ENCODE measurements at regions not wholly inside any gene's neighbourhood (a gene's known extent, or its start where the extent isn't known, plus 50 kb on each side); places are given as distances from the start of the nearest gene placed in this dataset.

DNA sequence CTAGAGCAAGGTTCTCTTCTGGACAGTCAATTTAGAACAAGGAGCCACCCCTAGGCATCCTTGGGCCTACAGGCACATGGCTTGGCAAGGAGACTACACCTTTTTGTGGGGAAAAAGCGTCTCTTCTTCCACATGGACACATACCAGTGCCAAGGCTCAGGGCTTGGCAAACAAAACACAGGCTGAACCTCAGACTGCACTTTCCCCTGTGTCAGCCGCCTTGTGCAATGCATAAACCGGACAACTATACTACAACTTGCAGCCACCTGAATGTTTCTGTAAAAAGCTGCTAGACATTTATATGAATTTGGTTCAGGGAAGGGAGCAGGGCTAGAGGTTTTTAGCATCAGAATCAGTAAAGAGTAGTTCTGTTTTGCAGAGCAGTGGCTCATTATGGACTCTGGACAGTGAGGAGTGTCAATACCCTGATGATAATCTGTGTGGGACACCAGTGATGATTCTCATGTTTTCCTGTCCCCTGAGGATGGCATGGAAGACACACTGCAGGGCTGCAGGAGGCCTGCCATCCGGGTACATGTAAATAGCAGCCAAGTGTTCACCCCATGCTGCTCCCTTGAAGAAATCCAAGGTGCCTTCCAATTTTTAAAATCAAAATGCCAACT is 118.9 kb downstream of the GATA3 start:
- TF ChIP-seq CREB1 (IDR thresholded peaks at IDR 0.05; ENCODE audit: low read depth) (no peak), FOXM1 (IDR thresholded peaks at IDR 0.05; ENCODE audit: borderline replicate concordance, low read depth) (no peak), YY1 (IDR thresholded peaks at IDR 0.05; ENCODE audit: low read depth) (no peak), TEAD4 (IDR thresholded peaks at IDR 0.05) (no peak), TCF12 (IDR thresholded peaks at IDR 0.05; ENCODE audit: low read depth) (no peak), RAD21 (IDR thresholded peaks at IDR 0.05; ENCODE audit: low read depth) (no peak), ZBTB7A (IDR thresholded peaks at IDR 0.05; ENCODE audit: low read depth) (no peak), CEBPB (IDR thresholded peaks at IDR 0.05) (no peak), NFIC (IDR thresholded peaks at IDR 0.05) (no peak), EP300 (IDR thresholded peaks at IDR 0.05; ENCODE audit: borderline replicate concordance) (no peak), EGR1 (IDR thresholded peaks at IDR 0.05) (no peak), TAF1 (IDR thresholded peaks at IDR 0.05; ENCODE audit: low read depth) (no peak)
- TF ChIP-seq, protein P1, sequence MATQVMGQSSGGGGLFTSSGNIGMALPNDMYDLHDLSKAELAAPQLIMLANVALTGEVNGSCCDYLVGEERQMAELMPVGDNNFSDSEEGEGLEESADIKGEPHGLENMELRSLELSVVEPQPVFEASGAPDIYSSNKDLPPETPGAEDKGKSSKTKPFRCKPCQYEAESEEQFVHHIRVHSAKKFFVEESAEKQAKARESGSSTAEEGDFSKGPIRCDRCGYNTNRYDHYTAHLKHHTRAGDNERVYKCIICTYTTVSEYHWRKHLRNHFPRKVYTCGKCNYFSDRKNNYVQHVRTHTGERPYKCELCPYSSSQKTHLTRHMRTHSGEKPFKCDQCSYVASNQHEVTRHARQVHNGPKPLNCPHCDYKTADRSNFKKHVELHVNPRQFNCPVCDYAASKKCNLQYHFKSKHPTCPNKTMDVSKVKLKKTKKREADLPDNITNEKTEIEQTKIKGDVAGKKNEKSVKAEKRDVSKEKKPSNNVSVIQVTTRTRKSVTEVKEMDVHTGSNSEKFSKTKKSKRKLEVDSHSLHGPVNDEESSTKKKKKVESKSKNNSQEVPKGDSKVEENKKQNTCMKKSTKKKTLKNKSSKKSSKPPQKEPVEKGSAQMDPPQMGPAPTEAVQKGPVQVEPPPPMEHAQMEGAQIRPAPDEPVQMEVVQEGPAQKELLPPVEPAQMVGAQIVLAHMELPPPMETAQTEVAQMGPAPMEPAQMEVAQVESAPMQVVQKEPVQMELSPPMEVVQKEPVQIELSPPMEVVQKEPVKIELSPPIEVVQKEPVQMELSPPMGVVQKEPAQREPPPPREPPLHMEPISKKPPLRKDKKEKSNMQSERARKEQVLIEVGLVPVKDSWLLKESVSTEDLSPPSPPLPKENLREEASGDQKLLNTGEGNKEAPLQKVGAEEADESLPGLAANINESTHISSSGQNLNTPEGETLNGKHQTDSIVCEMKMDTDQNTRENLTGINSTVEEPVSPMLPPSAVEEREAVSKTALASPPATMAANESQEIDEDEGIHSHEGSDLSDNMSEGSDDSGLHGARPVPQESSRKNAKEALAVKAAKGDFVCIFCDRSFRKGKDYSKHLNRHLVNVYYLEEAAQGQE (IDR thresholded peaks at IDR 0.05; ENCODE audit: low read depth) = no peak
- TF ChIP-seq, protein P2, sequence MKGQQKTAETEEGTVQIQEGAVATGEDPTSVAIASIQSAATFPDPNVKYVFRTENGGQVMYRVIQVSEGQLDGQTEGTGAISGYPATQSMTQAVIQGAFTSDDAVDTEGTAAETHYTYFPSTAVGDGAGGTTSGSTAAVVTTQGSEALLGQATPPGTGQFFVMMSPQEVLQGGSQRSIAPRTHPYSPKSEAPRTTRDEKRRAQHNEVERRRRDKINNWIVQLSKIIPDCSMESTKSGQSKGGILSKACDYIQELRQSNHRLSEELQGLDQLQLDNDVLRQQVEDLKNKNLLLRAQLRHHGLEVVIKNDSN (IDR thresholded peaks at IDR 0.05) = no peak

DNA sequence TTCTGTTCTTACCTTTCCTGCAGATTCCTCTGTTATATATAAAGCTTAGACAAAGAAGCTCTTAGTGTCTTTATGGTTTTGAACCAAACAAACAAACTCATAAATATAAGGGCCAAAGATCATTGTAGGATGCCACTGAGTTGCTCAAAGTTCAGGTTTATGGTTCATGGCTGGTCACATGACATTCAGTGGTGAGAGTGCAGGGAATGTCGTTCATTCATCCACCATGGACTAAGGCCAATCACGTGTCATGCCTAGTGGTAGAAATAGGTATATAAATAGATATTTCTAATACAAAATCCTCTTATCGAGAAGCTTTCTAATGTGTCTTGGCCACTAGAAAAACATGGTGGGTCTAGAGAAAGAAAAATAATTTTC is 119.4 kb downstream of the GATA3 start:
- TF ChIP-seq NFIC (IDR thresholded peaks at IDR 0.05) (no peak), EGR1 (IDR thresholded peaks at IDR 0.05) (no peak), TCF12 (IDR thresholded peaks at IDR 0.05; ENCODE audit: low read depth) (no peak), CREB1 (IDR thresholded peaks at IDR 0.05; ENCODE audit: low read depth) (no peak), TAF1 (IDR thresholded peaks at IDR 0.05; ENCODE audit: low read depth) (no peak), TEAD4 (IDR thresholded peaks at IDR 0.05) (no peak), FOXM1 (IDR thresholded peaks at IDR 0.05; ENCODE audit: borderline replicate concordance, low read depth) (no peak), YY1 (IDR thresholded peaks at IDR 0.05; ENCODE audit: low read depth) (no peak), ZBTB7A (IDR thresholded peaks at IDR 0.05; ENCODE audit: low read depth) (no peak), CEBPB (IDR thresholded peaks at IDR 0.05) (no peak)
- TF ChIP-seq, protein P2 (IDR thresholded peaks at IDR 0.05) = no peak

DNA sequence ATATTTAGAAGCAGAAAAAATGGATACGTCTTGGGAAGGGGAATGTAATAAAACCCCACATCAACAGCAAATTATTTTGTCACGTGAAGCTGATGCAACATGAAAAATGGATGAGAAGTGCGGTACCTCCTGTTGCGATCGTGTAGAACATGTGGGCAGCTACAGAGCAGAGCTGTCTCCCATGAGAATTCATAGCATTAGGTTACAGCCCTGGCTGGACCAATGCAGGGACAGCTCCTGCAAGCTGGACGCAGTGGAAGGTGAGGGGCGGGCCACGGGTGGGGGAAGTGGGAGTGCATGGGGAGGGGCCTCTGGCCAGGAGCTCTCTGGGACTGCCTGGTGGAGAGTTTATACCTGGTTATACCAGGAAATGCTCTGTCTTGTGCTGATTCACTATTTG is 120.3 kb downstream of the GATA3 start:
- TF ChIP-seq, protein P1 (IDR thresholded peaks at IDR 0.05; ENCODE audit: low read depth) = no peak
- no peak for TF ChIP-seq YY1 (IDR thresholded peaks at IDR 0.05; ENCODE audit: low read depth)
- TF ChIP-seq, protein P2 (IDR thresholded peaks at IDR 0.05) = peak; percentile 32; the same call in 1 of the 2 replicates
- TF ChIP-seq, protein P3, sequence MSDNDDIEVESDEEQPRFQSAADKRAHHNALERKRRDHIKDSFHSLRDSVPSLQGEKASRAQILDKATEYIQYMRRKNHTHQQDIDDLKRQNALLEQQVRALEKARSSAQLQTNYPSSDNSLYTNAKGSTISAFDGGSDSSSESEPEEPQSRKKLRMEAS (IDR thresholded peaks at IDR 0.05) = peak; percentile 18; the same call in 1 of the 2 replicates

DNA sequence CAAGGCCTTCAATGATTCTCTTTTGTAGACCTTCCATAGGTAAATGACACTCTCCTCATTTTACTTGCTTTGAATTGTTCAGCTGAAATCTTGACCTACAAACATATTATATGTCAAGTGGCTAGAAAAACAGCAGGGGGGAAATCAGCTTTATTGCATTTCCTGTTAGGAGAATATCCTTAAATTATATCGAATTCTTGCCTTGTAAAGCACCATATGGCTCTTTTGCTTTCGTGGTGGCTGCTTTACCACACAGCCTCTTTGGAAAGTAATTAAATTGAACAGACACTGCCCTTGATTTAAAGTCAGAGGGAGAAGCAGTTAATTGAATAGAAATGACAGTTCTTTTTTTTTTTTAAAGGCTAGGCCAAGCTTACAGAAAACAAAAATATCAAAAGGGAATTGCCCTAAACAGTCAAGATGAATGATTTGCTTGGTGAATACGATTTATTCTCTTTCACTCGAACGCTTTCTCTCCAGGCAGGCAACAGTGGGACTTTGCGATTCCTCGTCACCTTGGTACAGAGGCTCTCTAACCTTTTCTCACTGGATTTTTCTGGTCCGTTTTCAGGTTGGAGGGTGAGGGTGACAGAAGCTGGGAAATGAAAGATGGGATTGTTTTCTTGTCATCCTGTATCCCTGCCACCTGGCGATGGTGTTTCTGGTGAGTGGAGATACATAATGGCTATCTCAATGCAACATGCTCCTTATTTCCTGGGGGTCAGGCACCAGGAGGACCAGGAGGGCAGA is 126.0 kb downstream of the GATA3 start:
- TF ChIP-seq FOXM1 (IDR thresholded peaks at IDR 0.05; ENCODE audit: borderline replicate concordance, low read depth) (no peak), TAF1 (IDR thresholded peaks at IDR 0.05; ENCODE audit: low read depth) (no peak), RAD21 (IDR thresholded peaks at IDR 0.05; ENCODE audit: low read depth) (no peak), YY1 (IDR thresholded peaks at IDR 0.05; ENCODE audit: low read depth) (no peak), EP300 (IDR thresholded peaks at IDR 0.05; ENCODE audit: borderline replicate concordance) (no peak)
- TF ChIP-seq, protein P2 (IDR thresholded peaks at IDR 0.05) = no peak

DNA sequence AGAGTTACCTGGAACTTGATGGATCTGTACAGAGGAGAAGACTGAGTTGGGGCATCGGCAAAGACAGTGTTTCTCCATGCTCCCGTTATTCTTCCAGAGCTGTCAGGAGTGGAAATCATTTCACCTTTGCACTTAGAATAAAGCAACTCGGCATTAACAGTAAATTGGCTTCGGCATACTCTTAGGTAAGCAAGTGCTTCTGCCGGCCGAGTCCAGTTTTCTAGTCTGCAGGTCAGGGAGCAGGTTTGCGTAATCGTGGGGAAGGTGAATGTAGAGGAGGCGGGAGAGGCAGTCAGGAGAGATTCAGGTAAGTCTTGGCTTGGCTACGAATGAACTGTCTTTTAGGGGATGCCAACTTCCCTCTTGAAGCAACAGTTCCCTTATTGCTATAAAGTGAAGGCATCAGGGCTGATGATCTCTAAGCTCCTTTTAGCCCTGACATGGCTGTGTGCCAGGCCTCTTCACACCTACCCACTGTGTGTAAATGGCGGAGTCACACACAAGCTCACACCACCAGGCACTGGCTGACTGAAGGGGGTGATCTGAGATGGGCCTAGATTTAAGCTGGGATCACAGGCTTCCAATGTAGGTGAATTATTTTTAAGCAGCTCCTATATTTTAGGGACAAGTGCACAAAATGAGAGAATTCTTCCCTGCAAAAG is 127.1 kb downstream of the GATA3 start:
- TF ChIP-seq RAD21 (IDR thresholded peaks at IDR 0.05; ENCODE audit: low read depth) = no peak
- no peak for TF ChIP-seq CREB1 (IDR thresholded peaks at IDR 0.05; ENCODE audit: low read depth)
- TF ChIP-seq, protein P2 (IDR thresholded peaks at IDR 0.05) = no peak
- TF ChIP-seq FOXM1 (IDR thresholded peaks at IDR 0.05; ENCODE audit: borderline replicate concordance, low read depth) = no peak
- no peak for TF ChIP-seq TAF1 (IDR thresholded peaks at IDR 0.05; ENCODE audit: low read depth)
- no peak for TF ChIP-seq CEBPB (IDR thresholded peaks at IDR 0.05)
- no peak for TF ChIP-seq ZBTB7A (IDR thresholded peaks at IDR 0.05; ENCODE audit: low read depth)
- TF ChIP-seq YY1 (IDR thresholded peaks at IDR 0.05; ENCODE audit: low read depth) = no peak
- no peak for TF ChIP-seq EGR1 (IDR thresholded peaks at IDR 0.05)
- no peak for TF ChIP-seq TCF12 (IDR thresholded peaks at IDR 0.05; ENCODE audit: low read depth)
- TF ChIP-seq, protein P1 (IDR thresholded peaks at IDR 0.05; ENCODE audit: low read depth) = no peak
- no peak for TF ChIP-seq TEAD4 (IDR thresholded peaks at IDR 0.05)
- TF ChIP-seq EP300 (IDR thresholded peaks at IDR 0.05; ENCODE audit: borderline replicate concordance) = no peak
- no peak for TF ChIP-seq NFIC (IDR thresholded peaks at IDR 0.05)
- TF ChIP-seq, protein P3 (IDR thresholded peaks at IDR 0.05) = no peak
